ENCODE measurements at regions not wholly inside any gene's neighbourhood (a gene's known extent, or its start where the extent isn't known, plus 50 kb on each side); places are given as distances from the start of the nearest gene placed in this dataset.

GRCh38 chr20:43398676-43399324 is 58.9 kb upstream of the SRSF6 start:
- TF ChIP-seq ZNF331 (CRISPR knock-in tag; IDR thresholded peaks at IDR 0.05; ENCODE audit: low read depth) (no peak), CTCF (conservative IDR thresholded peaks at IDR 0.05; ENCODE audit: low read depth in 2 of 2) (no peak)

Measured in GM23338 (cell line).